ENCODE measurements at regions not wholly inside any gene's neighbourhood (a gene's known extent, or its start where the extent isn't known, plus 50 kb on each side); places are given as distances from the start of the nearest gene placed in this dataset.
"Not testable (repeated sequence)": the region's sequence is repeated elsewhere in the genome, so short reads cannot be mapped to it uniquely, and the experiment has no call there.

DNA sequence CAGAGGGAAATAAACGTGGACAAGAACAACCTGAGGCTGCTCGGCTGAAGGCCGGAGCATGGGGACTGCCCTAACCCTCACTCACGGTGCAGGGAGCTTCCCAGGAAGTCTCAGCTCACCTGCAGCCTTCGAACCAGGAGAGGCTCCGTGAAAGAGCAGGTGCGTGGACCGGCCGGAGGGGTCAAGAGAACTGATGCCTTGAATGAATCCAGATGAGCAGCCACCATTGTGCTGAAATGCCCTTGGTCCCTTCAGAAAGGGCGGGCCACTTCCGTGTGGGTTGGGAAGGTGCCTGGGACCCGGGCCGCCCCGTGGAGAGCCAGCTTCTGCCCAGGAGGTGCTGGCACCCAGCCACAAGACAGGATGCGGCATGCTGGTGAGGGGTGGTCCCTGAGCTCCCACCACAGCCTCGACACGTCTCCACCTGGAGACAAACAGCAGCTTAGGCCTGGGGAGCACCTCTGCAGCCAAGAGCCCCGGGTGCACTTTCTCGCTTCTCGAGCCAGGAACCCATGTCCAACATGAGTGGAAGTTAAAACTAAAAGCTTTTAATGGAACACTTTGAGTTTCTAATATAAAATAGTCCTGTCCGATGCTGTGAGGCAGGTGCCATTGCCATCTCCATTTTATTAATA, 83.5 kb downstream of the TTLL2 start:
- no peak for DNase-seq (ENCODE audit: low read depth, low spot score)

DNA sequence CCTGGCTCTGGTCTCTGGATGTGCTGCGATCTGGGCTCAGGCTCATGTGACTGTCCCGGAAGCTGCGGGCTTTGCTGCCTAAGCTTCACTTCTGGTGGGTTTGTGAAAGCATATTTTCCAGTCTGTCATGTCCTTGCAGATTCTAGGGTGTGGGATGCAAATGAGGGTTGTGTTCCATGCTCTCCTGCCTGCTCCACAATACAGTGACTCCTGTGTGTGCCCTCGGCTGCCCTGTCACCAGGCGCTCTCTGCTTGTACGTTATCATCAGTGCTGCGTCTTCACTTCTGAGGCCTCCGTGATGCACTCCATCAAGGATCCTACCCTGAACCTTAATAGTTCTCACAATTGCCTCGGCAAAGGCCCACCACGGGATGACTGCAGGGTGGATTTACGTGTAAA, 84.2 kb downstream of the TTLL2 start:
- DNase-seq (ENCODE audit: low read depth, low spot score), result no peak

DNA sequence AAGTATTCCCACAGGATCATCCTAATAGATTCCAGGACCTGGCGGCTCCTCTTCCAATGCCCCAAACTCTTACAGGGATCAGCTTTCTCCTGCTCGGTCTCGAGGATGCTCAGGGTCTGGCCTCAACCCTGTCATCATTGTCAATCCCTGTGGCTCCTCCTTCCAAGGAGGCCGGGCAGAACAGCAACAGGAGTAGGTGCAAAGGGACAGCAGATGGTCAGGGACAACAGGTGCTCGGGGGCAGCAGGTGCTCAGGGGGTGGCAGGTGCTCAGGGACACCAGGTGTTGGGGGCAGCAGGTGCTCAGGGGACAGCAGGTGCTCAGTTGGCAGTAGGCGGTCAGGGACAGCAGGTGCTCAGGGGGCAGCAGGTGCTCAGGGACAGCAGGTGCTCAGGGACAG, 84.8 kb downstream of the TTLL2 start:
- no peak for DNase-seq (ENCODE audit: low read depth, low spot score)

DNA sequence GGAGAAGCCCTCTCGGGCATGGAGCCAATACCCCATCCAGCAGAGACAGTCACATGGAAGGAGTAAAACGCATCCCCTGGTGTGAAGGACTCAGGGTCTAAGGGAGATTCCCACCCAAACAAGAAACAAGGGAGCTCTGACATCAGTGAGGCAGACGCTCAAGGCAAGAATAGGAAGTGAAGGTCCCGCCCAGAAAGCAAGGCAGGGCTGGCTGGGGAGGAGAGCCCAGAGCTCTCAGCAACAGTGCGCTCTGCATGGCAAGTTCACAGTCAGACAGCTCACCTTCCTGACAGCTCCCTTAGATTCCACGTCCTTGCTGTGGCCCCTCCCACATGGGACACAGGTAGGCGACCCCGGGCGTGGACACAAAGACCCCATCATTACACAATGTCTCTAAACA, 85.6 kb downstream of the TTLL2 start:
- no peak for DNase-seq (ENCODE audit: low read depth, low spot score)

DNA sequence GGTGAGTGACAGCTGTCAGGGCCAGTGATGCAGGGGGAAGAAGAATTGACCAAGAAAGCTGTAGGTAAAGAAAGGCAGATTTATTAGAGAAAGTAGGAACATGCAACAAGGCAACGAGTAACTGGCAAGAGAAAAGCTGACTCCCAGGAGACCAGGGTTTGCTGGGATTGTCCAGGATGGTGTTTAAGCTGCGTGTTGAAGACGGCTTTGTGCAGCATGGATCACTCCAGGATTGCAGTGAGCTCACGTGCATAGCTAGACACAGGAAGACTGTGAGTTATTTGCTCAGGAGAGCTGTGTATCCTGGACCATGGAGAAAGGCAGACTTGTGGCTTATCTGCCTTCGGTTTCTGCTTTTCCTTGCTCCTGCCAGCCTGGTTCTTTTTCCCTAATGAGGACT, 87.6 kb downstream of the TTLL2 start:
- DNase-seq (ENCODE audit: low read depth, low spot score), result no peak

DNA sequence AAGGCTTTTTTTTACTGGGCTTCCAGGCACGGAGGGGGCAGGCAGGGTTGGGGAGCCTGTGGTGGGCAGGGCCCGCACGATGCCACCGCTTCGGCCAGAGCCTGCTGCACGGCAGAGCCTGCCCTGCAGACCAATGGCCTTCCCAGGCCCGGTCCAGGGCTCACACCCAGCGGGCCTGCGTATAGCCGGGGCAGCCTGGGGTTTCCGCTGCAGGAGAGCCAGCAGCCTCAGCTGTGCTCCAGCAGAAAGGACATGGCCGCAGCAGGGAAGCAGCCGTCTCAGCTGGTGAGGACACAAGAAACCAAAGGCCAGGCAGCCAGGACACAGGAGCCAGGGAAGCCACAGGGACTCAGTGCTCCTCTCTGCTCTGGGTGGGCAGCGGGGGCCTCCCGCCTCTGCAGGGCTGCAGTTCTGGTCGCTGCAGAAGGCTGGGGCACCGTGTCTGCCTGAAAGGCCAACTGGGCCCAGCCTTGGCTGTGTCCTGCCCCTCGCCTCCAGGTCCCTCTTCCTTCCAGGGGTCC, 90.6 kb downstream of the TTLL2 start:
- no peak for DNase-seq (ENCODE audit: low read depth, low spot score)

DNA sequence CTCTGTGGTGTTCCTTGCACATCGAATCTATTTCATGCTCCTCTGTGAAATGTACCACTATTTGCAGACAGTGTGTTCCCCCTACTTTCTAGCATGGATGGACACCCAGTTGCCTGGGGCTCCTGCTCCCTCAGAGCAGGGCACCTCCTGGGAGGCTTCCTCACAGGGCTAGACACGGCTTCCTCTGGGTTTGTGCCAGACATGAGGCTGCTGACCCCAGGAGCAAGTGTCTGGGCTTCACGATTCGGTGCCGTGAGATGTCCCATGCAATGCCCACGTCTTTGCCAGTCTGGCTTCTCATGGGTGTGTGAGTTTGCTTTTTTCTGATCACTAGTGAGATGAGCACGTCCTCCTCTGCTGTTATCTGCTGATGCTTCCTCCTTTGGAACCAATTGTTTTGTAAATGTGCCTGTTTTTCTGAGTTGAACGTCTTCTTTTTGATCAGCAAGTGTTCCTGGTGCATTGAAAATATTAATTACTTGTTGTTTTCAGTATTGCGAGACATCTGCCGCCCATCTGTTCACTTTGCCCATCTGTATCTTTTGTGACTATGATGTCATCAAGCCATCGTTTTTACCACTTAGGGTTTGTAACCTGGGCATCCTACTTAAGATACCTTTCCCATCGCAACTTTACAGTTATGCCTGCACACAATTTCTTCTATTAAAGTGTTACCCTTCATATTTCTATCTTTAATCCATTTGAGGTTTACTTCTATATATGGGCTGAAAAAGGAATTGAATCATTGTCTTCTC, 92.0 kb downstream of the TTLL2 start:
- DNase-seq (ENCODE audit: low read depth, low spot score), result no peak

DNA sequence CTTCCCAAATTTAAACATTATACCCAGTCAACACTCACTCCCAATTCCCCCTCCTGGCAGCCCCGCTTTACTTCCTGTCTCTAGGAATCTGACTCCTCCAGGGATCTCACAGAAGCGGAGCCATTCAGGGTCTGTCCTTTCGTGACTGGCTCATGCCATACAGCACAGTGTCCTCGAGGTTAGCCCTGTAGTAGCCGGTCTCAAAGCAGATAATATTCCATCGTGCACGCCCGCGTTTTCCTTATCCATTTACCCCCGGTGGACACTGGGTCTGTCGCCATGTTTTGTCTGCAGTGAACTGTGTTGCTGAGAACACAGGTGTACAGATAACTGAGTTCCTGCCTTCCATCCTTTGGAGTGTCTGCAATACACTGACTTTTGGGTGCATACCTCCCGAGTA, 95.3 kb downstream of the TTLL2 start:
- no peak for DNase-seq (ENCODE audit: low read depth, low spot score)

DNA sequence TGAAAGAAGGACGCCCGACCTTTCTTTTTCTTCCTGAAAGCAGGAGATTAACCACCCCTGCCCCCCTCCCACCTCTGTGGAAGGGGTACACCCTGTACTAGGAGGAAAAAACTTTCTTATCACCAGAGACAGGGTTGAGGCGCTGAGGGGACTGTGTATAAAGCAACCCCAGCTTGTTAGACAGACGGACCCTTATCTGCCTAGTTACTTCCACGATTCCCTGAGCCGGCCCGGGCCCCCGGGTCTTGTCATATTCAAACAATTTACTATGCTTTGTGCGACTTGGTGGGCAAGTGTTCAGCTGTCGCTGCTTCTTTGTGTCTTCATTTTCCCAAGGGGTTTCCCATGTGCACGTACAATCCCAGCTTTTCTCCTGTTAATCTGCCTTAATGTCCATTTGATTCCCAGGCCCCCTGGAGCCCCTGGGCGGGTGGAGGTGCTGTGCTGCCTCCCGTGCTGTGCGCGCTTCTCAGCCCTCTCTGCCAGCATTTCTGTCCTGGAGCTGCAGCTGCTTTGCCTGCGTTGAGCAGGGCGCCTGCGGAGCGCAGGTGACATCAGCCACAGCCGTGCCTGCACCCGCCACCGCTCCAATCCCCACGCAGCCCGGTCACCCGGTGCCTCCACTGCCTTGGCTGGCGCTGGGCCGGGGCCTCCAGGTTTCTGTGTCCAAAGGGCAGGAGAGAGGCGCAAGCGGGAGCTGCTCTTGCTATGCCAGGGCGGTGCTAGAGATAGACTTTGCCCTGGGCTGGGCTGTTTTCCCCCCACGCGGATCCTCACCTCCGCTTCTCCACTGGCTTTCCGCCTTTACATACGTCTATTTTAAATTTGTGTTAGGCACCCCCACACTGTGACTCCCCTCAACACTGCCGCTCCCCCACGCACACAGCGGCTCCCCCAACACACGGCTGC, 96.2 kb downstream of the TTLL2 start:
- no peak for DNase-seq (ENCODE audit: low read depth, low spot score)

DNA sequence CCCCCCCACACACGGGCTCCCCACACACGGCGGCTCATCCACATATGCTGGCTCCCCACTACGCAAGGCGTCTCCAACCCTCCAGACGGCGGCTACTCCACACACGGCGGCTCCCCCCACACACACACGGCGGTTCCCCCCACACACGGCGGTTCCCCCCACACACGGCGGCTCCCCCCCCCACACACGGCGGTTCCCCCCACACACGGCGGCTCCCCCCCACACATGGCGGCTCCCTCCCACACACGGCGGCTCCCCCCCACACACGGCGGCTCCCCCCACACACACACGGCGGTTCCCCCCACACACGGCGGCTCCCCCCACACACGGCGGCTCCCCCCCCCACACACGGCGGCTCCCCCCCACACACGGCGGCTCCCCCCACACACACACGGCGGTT, 97.1 kb downstream of the TTLL2 start:
- not testable (repeated sequence) for DNase-seq (ENCODE audit: low read depth, low spot score)

DNA sequence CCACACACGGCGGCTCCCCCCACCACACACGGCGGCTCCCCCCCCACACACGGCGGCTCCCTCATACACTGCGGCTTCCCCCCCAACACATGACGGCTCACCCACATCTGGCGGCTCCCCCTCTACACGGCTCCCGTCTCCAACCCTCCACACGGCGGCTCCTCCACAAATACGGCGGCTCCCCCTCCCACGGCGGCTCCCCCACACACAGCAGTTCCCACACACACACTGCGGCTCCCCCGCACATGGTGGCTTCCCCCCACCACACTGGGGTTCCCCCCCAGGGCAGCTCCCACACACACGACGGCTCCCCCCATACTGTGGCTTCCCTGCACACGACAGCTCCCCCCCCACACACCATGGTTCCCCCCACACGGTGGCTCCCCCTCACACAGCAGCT, 98.0 kb downstream of the TTLL2 start:
- DNase-seq (ENCODE audit: low read depth, low spot score), result no peak

DNA sequence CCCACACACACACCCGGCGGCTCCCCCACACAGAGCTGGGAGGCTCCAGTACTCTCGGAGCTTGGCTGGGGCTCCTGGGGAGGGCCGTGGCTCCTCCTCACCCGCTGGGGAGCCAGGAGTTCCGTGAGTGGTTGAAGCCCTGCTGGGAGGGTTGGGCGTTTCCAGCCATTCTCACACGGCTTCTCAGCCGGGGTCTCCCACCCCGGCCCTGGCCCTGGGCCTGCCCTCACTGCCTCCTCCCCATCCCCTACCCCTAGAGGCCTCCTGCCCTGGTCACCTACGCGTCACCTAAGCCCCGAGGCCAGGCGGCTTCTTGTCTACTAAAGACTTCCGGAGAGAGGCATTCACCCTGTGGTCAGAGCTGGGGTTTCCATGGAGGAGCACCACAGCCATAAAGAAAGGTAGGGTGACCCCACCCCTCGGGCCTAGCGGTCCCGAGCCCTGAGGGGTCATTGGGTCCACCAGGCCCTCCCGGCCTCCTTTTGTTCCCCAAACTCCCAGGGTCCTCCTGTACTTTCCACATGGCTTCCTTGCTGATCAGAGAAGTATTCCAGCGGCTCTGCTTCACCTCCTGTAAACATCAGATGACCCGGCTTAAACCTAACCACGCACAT, 99.3 kb downstream of the TTLL2 start:
- DNase-seq (ENCODE audit: low read depth, low spot score), result no peak

DNA sequence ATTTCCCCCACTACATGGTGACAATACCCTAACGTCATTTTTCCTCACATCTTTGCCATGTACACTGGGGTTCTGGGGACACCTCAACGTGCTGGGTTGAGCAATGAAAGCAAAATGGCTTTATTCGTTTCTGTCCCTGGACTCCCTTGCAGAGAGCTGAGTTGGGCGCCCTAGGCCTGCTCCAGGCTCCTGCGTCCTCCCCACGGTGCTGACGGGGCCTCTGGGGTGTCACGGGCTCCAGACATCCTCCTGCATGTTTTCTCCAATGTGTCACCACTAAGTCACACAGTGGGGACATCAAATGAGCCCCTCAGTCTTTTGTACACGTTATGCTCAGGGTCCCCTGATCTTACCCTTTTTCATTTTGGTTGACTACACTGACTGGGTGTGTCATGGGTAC, 99.8 kb downstream of the TTLL2 start:
- no peak for DNase-seq (ENCODE audit: low read depth, low spot score)

DNA sequence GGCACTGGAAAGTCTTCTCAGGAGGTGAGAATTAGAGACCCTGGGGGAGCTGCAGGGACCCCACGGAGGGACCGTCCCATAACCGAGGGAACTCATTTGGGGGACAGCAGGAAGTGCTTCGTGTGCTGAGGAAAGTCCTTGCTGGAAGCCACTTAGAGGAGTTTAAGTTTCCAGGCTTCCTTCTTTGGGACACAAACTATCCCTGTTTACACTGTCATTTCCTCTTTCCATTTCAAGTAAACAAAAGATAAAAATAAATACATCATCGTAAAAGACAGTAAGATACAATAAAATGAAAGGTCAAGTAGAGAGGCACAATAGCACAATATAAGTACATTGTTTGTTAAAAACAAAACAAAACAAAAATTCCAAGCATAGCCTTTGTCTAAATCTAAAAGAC, 101.2 kb downstream of the TTLL2 start:
- no peak for DNase-seq (ENCODE audit: low read depth, low spot score)

DNA sequence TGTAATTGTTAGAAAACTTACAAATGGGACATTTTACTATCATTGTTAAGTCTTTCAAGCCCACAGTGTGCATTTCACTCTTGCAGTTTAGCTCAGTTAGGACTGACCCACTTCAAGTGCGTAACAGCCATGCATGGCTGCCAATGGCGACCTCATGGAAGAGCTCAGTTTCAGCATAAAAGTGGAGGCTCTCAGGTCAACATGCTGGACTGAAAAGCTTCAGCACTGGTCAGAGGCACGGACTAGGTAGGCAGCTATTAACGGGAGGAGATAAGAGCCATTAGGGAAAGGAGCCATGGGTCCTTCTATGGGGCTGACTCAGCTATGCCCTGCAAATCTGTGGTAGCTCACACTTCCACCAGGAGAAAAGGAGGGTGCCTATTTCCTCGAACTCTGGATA, 101.8 kb downstream of the TTLL2 start:
- no peak for DNase-seq (ENCODE audit: low read depth, low spot score)

DNA sequence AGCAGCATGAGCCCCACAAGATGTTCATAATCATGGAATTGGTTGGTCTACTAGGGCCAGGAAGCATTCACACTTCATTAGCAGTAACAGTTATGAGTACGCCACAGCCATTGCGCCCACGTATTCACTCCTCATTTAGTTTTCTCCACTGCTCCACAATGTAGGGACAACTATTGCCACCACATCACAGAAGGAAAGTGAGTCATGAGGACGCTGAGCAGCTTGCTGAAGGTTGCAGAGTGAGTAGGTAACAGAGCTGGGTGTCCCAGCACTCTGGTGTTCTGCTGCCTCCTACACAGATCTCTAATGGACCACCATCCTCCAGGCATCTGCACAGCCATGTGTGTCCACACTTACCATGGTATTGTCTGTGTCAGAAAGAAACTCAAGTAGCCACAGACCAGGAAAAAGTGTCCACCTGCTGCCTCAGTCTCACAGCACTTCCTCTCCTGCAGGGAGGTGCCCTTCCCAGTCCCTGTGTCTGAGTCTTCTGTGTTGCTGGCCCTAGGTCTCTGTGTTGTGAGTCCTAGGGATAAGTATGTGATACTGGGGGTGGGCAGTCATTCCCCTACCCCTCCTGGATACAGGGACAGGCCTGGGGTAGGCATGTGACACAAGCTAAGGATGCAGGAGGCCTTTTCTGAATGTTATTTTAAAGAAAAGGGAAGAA, 103.9 kb downstream of the TTLL2 start:
- DNase-seq (ENCODE audit: low read depth, low spot score), result no peak

DNA sequence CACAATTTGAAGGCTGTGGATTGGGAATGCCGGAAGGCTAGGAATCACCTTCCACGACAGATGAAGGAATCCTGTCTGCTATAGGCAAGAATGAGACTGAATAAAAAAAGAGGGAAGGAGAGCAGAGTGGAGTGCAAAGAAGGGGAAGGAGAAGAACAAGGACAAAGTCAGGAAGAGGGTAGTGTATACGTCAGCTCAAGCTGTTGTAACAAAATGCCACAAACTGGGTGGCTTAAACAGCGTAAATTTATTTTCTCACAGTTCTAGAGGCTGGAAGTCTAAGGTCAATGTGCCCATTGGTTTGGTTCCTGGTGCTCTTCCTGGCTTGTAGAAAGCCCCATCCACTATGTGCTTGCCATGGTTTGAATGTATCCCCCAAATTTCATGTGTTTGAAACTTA, 104.5 kb downstream of the TTLL2 start:
- no peak for DNase-seq (ENCODE audit: low read depth, low spot score)

DNA sequence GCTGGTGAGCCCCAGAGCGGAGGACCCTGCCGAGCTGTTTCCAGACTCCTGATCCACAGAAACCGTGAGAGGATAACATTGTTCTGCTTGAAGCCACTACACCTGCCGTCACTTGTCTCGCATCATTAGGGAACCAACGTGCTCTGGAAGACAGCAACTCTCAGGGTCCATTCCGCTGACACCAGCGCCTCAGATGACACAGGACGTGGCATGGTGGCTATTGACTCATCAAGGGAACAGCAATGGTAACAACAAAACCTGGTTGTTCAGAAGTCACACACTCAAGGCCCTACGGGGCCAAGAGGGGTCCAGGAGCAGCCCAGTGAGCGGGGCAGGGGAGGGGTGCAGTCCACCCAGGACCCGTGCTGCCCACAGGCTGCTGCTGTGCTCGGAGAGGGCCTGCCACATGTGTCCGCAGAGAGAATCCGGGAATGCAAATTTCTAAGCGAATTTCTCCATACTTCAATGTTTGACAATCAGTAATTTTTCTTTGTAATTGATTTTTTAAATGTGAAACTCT, 110.4 kb downstream of the TTLL2 start:
- no peak for DNase-seq (ENCODE audit: low read depth, low spot score)

DNA sequence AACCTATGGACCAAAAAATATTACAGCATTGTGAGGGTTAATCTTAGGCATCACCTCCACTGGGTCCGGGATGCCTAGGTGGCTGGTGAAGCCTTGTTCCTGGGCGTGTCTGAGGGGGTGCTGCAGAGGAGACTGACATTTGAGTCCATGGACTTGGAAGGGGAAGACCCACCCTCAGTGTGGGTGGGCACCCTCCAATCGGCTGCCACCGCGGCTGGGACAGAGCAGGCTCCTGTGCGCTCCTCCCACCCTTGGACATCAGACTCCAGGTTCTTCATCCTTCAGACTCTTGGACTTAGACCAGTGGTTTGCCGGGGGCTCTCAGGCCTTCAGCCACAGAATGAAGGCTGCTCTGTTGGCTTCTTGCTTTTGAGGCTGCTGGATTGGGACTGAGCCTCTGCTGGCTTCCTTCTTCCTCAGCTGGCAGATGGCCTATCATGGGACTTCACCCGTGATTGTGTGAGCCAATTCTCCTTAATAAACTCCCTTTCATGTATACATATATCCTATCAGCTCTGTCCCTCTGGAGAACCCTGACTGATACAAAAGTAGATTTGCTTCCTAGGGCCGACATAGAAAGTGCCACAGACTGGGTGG, 113.1 kb downstream of the TTLL2 start:
- DNase-seq (ENCODE audit: low read depth, low spot score), result no peak

DNA sequence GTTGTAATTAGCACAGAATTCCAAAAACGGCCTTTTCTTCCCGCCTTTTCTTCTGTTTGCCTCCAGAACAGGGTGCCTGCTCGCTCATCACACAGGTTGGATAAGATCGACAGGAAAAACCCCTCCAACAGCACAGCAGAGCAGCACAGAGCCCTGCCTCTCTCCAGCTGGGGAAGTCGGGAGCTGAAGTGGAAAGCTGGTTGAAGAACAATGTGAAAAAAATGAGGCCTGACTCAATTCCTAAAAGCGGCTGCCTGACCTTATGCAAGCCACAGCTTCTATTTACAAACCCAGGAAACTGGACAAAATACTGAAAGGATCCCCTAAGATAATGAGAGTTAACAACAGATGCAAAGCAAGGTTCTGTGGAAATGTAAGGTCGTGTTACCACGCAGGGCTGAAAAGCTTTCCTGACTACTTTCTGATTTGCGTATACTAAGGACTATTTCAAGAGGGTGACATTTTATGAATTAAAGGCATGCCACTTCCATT, 116.9 kb downstream of the TTLL2 start:
- no peak for DNase-seq (ENCODE audit: low read depth, low spot score)

DNA sequence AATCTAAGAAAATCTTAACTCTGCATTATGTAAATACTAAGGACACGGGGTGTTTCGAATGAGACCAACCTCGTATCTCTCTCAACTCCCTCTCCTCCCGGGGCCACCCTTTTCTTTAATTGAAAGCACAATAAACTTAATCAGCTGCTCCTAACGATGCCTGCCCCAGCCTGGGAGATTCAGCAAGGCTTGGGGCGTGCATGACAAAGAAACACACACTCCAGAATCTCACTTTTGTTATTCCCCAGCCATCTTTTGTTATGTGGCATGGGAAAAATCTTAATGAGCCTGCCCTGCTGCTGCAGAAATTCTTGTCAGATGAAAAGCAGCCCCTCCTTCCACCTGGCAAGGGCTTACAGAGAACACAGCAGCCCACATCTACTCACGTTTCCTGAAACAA, 117.4 kb downstream of the TTLL2 start:
- DNase-seq (ENCODE audit: low read depth, low spot score), result peak; percentile 98

Measured in iPS DF 19.7 (cell line).